NCI-H2081 treated with DMSO at 0.1 percent for 48 hours (cell line): ENCODE measurements at regions not wholly inside any gene's neighbourhood (a gene's known extent, or its start where the extent isn't known, plus 50 kb on each side); places are given as distances from the start of the nearest gene placed in this dataset.

Source experiments
- DNase-seq: peaks from one replicate; lab custom pipeline; 2025; lab: John Stamatoyannopoulos, UW

DNA sequence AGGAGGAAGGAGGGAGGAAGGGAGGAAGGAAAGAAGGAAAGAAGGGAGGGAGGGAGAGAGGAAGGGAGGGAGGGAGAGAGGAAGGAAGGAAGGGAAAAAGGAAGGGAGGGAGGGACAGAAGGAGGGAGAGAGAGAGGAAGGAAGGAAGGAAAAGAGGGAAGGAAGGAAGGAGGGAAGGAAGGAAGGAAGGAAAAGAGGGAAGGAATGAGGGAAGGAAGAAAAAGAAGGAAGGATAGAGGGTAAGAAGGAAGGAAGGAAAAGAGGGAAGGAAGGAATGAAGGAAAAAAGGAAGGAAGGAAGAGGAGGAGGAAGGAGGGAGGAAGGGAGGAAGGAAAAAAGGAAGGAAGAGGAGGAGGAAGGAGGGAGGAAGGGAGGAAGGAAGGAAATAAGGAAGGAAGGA lies 796.8 kb downstream of the ARAP2 start:
- no peak for DNase-seq

DNA sequence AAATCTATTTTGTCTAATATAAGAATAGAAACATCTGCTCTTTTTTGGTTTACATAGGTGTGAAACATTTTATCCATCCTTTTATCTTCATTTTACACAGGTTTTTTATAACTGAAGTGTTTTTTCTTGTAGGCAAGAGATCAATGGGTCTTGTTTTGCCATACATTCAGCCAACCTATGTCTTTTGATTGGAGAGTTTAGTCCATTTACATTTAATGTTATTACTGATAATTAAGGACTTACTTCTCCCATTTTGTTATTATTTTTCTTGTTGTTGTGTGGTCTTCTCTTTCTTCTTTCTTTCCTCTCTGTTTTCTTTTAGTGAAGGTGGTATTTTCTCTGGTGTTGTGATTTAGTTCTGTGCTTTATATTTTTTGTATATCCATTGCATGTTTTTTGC lies 785.3 kb downstream of the ARAP2 start:
- no peak for DNase-seq

DNA sequence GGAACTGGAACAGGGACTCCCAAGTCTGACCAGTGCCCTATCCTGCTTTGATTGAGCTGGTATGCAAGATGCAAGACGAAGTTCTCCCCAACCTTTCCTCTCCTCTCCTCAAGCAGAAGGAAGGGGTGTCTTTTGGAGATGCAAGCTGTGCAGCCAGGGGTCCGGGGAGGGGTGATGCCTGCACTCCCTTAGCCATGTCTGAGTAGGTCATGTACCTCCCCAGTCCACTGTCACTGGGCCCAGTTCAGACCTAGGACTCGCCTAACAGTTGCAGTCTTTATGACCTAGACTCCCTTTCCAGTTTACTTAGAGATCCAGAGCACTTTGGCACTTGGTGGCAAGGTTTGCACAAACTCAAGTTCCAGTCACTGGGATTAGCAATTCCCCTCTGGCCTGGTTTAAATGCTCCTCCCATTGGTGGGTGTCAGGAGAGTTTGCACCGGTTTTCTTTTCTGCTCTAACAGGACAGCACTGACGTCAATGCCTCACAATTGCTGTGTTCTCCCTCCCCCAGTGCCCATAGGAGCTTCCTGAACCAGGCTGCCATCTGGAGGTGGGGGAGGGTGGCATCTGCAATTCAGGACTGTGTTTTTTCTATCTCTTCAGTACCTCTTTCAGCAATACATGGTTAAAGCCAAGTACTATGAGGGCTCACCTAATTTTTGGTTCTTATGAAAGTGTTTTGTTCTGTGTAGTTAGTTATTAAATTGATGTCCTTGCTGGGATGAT lies 782.2 kb downstream of the ARAP2 start:
- DNase-seq, result no peak

DNA sequence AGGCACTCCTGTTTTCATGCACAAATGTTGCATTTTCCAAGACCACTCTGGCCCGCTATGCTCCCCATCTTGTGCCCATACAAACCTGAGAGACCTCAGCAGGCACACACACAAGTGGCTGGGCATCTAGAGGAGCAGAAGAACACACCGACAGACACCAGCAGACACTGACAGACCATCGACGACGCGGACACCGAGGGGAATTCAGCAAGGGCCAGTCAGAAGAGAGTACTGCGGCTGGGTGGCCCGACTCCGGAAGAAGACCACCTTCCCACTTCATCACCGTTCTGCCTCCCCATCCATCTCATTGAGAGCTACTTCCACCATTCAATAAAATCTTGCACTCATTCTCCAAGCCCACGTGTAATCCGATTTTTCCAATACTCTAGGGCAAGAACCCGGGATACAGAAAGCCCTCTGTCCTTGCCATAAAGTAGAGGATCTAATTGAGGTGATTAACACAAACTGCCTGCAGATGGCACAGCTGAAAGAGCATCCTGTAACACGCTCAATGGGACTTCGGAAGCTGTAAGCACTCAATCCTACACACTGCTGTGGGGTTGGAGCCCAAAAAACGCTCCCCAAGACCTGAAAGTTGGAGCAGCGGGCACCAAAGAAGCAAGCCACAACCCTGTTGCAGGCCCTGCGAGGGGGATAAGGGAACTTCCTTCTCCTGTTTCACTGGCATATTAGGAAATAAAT lies 780.9 kb downstream of the ARAP2 start:
- no peak for DNase-seq

DNA sequence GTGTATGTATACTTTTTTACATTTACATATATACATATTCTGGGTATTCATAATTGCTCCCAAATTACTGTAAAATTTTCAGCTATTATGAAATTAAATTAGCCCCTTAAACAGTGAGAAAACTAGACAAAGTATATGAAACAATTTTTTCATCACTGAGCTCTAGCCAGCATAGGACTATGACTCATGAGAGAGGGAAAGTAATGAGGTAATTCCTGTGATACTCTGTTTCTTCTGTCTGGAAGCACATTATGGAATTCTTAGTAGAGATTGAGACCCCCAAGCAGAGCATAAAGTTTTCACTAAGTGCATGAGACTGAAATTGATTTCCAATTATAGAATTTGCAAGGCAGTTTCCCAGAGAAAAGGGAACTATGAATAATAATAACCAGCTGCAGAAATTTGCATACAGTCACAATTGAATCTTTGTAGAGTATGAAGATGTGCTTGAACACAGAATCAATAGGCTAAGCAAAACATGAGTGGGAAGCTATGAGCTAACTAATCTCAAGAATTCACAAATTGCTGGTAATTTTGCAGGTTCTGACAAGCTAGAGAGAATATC lies 779.3 kb downstream of the ARAP2 start:
- no peak for DNase-seq

DNA sequence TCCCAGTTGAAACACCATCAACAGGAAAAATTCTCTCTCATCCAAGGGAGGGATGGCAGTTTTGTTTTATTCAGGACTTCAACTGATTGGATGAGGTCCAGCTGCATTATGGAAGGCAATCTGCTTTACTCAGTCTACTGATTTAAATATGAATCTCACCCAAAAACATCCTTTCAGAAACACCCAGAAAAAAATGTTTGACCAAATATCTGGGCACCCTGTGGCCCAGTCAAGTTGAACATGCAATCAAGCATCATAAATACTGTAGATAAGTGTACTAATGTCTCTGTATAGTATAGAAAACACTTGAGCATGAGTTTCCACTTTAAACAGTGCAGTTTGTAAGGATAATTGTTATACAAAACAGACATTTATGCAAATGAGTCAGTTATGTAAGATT lies 753.2 kb downstream of the ARAP2 start:
- no peak for DNase-seq

GRCh38 chr4:35493977-35494376 lies 750.3 kb downstream of the ARAP2 start:
- DNase-seq, result no peak

GRCh38 chr4:35494955-35495354 lies 749.4 kb downstream of the ARAP2 start:
- DNase-seq, result no peak

DNA sequence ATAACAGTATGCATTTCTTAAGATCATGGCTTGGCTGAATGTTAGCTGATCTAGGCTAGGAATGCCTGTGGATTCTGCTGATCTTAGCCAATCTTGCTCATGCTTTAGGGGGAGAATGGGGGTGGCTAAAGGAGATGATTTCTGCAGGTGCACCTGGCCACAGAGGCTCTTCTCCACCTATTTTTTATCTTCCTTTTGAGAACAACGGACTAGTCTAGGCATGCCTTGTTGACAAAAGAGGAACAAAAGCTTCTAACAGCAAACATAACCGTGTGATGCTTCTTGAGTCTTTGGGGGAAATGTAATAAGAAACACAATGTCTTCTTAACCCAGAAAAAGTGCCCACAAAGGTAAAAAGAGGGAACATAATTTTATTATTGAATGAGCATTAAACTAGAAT lies 743.5 kb downstream of the ARAP2 start:
- no peak for DNase-seq

DNA sequence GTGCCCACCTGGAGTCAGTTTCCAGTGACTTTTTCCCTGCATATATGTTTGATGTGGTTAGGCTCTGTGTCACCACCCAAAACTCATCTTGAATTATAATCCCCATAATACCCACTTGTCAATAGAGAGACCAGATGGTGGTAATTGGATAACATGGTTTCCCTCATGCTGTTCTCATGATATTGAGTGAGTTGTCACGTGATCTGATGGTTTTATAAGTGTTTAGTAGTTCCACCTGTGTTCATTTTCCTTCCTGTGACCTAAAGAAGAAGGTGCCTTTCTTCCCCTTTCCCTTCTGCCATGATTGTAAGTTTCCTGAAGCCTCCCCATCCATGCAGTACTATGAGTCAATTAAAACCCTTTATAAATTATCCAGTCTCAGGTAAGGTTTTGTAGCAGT lies 740.9 kb downstream of the ARAP2 start:
- DNase-seq, result no peak

DNA sequence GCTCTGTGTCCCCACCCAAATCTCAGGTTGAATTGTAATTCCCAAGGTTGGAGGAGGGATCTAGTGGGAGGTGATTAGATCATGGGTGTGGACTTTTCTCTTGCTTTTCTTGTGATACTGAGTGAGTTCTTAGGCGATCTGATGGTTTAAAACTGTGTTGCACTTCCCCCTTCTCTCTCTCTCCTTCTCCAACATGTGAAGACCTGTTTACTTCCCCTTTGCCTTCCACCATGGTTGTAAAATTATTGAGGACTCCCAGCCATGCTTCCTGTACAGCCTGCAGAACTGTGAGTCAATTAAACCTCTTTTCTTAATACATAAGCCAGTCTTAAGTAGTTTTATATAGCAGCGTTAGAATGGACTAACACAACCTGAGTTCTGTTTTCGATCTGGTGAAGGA lies 738.2 kb downstream of the ARAP2 start:
- DNase-seq, result no peak

GRCh38 chr4:35511851-35512250 lies 732.5 kb downstream of the ARAP2 start:
- no peak for DNase-seq

DNA sequence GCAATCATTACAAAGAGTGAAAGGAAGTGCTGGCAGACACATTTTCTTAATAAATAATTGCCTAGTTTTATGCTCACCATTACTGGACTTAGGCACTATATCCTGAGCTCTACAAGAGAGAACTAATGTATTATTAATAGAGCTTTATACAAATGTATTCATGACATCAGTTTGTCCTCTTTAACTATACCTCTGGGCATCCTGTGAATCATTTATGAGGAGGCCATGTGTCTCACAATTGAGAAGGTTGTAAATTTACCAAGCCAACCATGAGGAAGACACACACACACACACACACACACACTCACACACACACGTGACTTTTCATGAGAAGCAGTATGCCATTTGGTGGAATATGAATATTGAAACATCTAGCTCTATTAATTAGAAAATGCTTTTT lies 728.2 kb downstream of the ARAP2 start:
- no peak for DNase-seq

DNA sequence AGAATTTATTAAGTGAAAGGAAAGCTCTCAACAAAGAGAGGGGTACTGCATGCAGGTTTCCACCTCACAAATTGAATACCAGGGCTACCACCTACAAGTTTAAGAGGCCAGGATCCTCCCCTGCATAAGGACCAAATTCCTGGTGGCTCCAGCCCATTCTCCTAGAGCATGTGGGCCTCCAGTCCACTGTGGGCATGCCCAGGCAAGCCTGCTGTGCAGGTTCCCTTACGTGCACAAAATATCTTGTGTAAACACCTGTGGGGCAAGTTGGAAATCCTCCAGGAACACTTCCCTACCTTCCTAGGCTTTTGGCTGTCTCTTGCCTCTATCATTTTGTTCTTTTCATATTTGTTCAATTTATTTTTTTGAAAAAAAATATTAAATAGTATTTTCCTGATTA lies 724.3 kb downstream of the ARAP2 start:
- DNase-seq, result no peak

GRCh38 chr4:35521682-35522081 lies 722.6 kb downstream of the ARAP2 start:
- DNase-seq, result no peak

GRCh38 chr4:35525192-35525978 lies 718.9 kb downstream of the ARAP2 start:
- no peak for DNase-seq

GRCh38 chr4:35526456-35526855 lies 717.9 kb downstream of the ARAP2 start:
- DNase-seq, result no peak

DNA sequence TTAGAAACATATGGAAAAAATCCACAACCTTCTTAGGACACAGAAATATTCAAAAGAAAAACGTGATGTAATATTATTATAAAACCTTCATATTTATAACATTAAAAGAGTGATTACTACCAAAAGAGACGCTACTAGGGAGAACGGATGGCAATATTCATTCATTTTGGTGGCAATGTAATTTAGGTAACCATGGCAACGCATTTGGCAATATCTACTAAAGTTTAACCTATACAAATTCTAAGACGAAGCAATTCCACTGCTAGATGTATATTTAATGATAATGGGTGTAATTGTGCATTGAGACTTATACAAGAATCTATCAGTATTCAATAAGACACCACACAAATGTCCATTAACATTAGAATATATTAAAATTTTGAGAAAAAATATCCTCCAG lies 709.4 kb downstream of the ARAP2 start:
- DNase-seq, result no peak

GRCh38 chr4:35538807-35539206 lies 705.5 kb downstream of the ARAP2 start:
- no peak for DNase-seq

DNA sequence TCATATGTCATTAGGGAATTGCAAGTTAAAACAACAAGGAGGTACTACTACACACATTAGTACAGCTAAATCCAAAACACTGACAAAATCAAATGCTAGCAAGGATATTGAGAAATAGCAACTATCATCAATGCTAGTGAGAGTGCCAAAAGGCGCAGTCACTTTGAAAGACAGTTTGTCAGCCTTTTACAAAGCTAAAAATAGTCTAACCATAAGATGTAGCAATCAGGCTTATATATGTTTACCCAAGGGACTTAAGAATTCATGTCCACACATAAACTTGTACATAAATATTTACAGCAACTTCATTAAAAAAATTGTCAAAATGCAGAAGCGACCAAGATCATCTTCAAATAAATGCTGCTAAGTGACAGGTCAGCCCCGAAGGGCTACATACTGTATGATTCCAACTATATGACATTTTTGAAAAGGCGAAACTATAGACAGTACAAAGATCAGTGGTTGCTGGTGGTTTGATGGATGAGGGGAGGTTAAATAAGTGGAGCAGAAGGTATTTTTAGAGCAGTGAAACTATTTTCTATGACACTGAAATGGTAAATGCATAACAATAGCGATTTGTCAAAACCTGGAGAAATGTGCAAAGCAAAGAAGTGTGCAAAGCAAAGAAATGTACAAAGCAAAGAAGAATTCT lies 704.8 kb downstream of the ARAP2 start:
- no peak for DNase-seq

DNA sequence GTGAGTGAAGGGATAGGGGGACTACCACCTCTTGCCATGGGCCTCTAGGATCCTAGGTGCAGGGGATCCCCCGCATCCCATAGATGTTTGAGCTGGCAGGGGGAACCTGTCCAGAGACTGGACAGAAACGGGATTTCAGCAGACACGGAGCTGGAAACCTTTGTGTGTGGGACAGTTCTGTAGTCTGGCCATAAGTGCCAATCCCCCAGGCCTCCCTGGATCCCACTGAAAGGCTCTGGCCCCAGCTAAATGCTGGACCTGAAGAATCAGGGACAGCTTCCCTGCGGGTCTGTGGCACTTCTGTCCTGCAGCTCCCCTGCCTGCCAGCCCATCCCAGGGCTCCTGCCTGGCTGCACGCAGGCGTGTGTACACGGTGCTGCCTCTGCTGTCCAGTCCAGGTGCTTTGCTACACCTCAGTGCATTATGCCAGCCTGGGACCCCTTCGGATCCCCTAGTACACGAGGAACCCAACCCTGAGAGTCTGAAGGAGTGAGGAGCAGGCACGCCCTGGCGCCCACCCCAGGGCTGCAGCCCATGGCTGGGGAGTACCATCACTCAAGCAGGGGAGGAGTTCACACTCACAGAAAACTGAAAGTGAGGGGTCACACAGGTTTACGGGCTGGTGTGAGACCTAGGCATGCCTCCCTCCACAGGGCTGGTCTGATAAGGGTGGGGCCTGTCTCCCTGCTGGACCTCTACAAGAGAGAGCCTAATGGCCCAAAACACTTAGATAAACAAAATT lies 703.0 kb downstream of the ARAP2 start:
- no peak for DNase-seq

- DNase-seq, result no peak
These were observed 702.5 kb downstream of the ARAP2 start for GRCh38 chr4:35541888-35542213.
